NCI-H2081 (cell line): ENCODE measurements at regions not wholly inside any gene's neighbourhood (a gene's known extent, or its start where the extent isn't known, plus 50 kb on each side); places are given as distances from the start of the nearest gene placed in this dataset.

ENCODE experiments used
- DNase-seq, 2 experiments: peaks; one replicate each; lab custom pipeline; 2025; lab: John Stamatoyannopoulos, UW

DNA sequence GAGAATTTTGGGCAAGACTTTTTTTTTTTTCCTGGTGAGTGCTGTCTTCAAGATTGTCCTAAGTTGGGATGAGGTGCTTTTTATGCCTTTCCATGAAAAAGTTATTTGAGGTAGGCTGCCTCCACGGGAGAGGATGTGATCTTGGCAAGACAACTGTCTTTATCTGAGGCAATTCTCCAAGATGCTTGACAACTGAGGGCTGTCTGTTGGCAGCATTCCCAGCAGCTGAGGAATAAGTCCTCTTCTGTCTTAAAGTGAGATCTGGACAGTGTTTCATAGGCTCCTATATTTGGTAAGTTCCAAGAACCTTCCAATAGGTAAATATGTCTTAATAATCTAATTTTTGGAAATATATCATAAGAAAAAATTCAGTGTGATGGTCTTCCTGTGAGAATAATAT is 662.0 kb downstream of the CDH11 start:
- DNase-seq = no peak

DNA sequence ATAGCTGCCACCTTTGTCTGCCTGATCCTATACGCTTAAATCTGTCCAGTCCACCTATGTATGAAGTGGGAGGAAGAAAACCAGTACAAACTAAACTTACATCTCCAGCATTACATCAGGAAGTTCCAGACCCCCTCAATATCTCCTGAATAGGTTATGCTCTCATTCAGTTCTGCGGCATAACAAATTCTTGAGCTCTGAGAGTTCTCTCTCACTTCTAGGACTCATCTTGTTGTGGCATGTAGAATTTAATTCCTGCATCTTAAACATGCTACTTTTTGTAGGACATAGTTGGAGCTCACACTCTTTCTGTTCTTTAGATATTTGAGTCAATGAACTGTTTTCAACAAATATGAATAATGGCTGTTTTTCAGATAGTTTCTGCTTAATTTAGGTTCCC is 662.5 kb downstream of the CDH11 start:
- no peak for DNase-seq

DNA sequence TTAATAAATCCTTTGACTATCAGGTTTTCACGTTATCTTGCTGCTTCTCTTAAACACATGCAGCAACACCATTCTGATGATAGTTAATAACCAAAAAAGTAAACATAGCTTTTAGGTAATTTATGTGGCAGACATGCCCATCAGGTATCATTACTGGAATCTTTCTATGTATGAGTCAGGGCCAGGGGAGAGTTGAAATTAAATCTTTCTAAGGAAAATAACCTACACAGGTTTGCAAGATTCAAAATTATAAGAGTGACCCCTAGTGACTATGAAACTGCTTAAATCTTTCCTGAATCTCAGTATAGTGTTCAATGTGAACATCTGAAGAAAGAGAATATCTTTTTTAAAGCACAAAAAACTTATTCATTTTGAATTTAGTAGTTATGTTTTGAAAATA is 666.6 kb downstream of the CDH11 start:
- no peak for DNase-seq

DNA sequence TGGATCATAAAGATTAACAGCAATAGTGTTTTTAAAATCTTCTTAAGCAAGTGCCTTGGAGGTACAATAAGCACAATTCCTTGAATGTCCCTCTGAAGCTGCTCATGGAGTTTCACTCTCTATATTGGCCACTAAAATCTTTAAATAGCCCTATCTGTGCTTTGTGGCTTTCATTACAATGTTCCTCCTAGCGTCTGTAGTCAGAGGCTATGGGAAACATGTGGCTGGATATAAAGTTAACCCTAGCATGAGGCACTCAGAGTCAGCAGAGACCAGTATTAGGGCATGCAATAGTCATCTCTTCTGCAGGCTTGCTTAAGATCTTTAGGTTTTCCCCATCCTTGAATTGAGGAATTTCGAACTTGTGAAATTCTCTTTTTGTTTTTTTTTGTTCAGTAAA is 668.2 kb downstream of the CDH11 start:
- no peak for DNase-seq

DNA sequence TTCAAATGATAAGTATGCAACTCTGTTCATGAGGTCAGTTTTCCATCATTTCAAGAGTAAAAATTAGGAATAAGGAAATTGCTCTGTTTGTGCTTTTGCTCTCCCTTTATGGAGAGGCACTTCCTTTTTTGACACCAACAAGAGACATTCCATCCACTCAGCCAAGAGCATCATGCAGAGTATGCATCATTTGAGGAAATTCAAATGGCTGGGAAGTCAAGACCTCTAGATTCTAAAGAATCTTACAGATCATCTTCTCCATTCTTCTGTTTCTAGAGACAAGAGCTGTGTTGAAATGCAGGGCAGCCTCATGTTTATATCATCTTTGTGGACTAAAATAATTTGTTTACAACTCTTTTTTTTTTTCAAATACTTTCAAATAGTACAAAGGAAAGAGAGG is 669.4 kb downstream of the CDH11 start:
- DNase-seq = no peak

DNA sequence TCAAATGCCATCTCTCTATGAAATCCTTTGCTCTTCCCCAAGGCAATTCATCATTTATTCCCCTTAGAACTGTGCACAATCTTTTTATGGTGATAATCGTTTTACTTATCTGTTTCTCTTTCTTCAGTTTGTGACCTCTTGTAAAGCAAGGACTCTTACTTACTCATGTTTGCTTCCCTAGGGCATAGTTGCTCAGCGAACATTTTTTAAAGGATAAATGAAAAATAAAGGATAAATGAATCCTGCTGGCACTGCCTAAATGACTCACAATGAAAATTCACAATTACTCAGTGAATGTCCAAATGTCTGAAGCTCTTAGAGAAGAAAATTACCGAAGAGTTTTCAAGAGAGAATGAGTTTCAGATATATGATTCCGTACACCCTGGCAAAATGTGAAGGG is 671.7 kb downstream of the CDH11 start:
- no peak for DNase-seq

DNA sequence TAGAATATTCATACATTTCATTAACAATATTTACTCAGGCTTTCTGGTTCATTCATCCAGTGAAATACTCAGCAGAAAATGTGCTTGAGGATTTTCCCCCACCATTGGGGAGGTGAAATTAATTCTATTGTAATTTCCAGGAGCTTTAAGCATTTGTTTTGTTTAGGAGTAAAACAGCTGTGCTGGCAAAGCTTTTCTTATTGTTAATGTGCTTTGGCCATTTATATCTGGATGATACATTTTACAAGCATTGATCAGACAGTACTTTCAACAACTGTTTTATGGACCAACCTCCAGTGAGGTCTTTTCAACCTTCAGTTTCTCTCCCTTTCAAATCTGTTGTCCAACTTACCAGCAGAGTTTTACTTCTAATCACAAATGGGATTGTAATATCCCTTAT is 672.4 kb downstream of the CDH11 start:
- no peak for DNase-seq

DNA sequence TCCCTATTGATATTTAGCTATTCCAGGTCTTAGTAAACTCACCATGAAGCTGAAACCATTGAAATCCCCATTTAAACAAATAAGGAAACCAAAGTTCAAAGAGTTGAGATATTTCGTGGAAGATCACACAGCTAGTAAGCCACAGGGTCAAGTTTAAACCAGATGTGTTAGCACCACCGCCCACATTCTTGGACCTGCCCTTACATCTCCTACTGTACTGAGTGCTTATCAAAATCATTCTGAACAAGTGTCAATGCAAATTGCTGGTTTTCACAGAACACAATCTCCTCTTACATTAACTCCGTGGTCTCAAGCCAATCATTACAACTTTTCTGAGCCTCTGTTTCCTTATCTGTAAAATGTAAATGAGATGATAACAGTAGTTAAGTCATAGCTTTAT is 676.2 kb downstream of the CDH11 start:
- DNase-seq = no peak

DNA sequence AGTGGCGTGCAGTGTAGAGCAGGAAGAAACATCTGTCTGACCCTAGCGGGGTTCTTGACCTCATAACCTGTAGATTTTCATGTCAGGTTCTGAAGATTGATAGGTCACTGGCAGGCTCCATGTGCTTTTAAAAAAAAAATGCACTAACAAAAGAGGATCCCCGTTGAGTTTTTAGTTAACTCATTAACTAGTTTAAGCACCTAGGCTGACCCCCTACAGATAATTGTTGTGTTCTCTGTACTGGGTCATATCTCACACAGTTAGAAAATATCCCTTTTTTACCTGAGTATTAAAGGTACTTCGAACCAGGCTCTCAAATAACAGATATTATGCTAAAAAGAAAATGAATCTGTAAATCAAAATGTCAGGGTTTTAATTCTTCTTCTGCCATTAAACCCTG is 676.6 kb downstream of the CDH11 start:
- peak in 1 of 2 experiments; percentile 5 for DNase-seq

DNA sequence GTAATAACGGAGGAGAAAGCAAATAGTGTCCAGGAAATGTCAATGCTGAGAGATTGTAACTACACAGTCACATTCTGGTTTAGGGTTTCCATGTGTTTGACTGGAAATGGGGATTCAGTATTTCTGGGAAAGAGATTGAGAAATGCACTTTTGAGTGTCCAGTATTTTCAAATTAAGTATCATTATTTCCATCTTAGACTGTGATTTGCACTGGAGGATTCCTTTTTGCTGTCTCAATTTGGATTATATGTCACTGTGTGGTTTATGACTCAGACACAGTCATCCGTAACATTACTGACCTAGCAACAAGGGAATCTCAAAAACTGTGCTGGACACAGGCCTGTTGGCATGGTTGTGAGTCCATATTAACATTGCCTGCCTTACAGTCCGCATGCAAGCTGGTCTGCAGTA is 681.4 kb downstream of the CDH11 start:
- no peak for DNase-seq

DNA sequence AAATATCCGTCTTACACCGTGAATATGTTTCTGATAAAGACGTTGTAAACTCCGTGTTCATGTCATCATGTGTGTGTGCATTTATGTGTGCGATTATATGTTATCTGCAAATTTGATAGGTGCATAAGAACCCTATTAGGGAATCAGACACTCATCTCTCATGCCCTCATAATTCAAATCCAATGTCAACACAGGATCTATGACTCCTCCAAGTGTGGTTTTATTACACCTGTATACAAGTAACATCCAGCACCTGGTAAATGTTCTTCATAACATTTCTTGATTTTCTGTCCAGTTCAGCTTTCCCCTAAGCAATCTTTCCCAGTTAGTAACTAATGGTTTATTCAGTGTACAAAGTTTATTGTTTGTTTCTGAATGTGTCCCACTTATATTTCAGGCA is 681.9 kb downstream of the CDH11 start:
- DNase-seq = no peak

DNA sequence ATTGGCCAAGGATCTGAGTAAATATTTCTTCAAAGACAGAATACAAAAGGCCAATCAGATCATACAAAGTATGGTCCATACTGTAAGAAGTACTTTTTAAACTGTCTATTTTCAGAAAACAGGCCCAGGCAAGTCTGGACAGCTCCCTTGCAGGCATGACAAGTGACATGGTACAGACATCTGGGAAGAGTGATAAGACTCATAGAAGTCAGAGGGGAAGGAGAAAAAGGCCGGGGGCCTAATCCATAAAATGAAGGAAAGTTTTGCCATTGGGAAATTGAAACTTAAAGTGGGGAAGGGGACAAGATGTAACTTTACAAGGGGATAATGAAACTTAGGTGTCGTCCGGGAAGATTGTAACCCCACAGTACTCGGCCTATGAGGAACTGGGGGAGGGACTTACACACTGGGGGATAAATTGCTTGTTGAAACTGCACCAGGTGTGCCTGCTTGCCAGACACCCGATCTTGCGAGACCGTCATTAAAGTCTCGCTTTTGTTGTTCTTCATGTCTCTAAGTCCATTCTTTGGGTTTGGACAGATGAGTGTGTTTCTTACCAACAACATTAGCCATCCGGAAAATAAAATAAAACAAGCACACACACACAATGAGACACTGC is 684.0 kb downstream of the CDH11 start:
- DNase-seq = peak in 1 of 2 experiments; percentile 23

DNA sequence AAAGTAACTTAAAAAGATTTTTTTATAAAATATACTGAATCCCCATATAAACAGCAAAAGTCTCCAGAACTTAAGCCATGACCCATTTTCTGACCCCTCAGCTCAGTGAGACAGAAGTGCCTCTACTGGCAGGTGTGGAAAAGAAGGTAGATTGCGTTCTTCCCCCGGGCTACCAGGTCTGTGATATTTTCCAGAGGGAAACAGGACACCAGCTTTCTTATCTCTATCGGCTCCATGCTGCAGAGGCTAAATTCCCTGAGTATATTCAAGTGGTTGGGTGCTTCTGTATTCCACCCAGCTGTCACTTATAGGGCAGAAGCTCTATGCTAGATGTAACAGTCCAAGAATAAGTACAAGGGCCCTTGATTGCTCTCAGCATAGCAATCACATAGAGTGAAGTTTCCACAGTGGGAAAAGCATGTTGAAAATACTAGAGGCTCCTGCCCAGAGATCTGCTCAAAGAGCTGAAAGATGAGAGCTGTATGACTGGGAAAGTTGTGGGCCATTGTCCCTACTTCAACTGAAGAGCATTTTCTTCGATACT is 687.3 kb downstream of the CDH11 start:
- DNase-seq = no peak

DNA sequence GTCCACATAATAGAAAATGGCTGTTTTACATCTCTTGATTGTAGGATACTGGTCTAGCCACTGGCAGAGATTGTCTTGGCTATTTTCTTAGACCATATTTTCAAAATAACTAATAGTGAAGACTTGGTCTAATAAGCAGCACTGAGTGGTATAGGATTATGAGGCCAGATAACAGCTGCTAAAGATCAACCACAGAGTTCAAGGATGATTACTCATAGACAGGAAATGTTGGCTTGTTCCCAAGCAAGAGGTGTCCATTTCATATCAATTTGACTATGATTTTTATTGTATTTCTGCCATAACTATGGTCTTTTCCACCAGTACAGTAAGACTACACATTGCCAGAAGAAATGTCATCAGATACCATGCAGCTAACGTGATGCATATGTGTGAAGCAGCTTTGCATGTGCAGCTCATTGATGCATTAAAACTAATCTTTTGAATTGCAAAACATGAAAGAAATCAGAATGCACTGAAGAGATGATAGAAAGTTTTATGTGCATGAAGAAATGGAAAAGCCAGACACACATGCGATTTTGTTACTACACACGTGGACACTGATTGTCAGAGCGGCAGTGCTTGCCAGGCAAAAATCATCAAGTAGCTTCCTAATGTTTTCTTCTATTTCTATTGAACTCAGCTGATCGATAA is 693.3 kb downstream of the CDH11 start:
- no peak for DNase-seq

DNA sequence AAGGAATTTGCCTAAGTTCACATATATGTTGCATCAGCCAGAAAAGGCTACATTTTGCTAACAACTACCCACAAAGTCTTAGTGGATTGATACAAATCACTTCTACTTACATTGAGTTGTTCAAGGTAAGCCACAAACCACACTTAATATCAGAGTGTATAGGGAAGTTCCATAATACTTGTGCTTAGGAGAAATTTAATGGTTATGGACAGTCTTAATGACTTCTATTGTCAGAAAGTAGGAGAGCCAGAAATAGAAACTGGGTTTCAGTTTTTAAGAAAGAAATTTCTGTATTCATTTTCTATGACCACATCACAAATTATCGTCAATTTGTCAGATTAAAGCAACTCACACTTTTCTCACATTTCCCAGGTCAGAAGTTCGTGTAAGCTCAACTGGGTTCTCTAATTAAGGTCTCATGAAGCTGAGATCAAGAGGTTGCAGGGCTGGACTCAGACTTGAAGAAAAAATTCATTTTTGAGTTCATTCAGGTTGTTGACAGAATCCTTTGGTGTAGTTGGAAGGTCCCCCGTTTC is 695.7 kb downstream of the CDH11 start:
- DNase-seq = no peak

DNA sequence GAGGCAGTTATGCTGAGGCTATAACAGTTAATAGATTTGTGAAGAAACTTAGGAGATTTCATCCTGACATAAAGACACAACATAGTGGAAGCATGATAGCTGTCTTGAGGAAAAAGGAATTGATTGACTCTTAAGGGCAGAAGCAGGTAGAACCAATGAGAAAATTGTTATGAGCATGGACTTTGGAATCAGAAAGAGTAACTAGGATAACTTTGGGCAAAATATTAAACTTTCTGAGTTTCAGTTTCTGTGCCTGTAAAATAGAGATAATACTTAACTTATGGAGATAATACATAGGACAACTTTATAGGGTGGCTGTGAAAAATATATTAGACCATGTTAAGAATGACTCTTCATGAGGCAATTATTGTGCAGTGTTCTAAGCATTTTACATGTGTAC is 696.5 kb downstream of the CDH11 start:
- DNase-seq = no peak

DNA sequence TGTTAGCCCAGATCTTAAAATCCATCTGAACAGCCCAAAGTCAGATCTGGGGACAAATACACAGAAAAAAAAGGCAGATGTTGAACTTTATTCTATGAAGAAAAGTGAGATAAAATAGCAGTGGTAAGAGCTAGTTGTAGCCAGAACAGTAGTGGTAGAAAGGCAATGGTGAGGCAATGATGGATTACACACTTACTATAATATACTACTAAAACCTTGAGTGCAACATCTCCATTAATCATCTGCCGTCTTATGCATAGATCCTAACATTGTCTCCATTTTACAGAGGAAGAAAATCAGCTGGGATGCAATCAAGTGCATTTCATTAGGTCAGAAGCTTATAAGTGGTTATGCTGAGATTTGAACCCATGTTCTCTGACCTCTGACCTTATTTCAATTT is 699.6 kb downstream of the CDH11 start:
- no peak for DNase-seq

DNA sequence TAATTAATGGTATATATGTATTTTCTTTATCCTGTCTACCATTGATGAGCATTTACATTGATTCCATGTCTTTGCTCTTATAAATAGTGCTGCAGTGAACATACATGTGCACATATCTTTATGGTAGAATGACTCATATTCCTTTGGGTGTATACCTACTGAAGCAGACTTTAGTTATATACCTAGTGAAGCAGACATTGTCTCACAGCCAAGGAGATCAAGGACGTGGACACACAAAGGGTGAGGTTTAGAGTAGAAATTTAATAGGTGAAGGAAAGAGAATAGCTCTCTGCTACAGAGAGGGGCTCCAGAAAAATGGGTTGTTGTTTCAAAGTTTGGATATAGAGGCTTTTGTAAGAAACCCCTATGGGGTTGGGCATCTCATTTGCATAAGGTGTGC is 700.3 kb downstream of the CDH11 start:
- no peak for DNase-seq

DNA sequence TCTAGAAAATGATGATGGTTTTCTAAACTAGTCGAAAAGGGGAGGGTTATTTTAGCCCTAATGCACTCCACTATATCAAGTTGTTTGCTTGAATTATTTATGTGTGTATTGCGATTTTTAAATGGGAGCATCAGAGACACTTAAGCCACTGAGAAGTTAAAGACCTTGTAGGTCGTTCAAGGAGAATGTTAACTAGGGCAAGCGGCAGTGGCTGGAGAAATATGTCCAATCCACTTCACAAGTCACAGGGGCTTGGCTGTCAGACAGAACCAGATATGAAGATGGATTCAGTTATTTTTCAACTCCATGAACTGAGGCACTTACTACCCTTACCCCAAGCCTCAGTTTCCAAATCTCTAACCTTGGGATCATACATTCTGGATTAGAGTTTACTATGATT is 702.0 kb downstream of the CDH11 start:
- DNase-seq = no peak

DNA sequence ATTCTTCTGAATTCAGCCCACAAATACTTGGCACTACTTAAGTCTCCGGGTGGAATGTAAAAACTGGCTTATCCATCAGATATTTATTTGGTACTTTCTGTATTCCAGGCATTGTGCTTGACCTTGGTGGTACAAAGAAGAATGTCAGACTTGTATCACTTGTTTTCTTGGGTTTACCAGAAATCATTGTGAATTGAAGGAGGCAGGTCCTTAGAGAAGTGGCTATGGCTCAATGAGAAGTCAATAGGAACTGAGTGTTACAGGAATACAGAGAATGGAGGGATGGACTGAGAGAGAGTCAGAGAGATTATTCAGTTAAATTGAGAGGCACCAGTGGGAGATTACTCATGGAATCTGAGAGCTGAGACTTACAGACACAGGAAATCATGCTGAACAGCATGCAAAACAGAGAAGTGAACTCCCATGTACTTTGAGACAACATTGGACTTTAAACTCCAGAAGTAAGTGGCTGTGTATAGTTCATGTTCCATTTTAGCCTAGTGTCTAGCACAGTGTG is 704.1 kb downstream of the CDH11 start:
- no peak for DNase-seq

DNA sequence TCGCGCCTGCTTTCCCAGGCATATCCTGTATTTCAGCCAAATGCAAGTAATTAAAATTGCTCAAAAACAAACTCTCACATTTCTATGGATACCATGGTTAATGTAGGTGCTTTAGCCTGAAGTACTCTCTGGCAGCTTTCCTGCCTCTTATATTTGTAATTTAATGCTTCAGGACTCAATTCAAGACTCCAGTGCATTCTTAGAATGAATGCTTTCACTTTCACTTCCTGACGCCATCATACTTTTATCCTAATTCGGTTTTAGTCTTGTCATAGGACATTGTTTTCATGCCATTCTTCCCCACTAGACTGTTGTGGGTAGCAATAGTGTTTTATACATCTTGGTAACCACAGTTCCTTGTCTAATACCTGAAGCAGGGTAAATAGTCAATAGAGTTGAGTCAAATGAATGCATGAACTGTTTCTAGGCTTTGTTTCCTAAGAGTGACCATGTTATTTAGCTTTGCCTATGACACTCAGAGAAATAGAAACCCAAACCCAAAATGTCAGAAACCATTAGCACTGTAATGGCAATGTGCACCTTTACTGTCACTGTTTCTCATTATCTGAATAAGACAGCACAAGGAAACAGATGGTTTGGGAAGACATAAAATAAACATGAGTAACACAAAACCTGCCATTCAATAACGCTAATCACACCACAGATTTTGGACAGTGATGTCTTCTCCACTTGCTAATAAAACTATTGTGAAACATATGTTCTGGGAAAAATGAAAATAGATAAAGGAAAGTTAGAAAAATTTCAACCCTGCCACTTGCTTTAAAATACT is 705.5 kb downstream of the CDH11 start:
- DNase-seq = no peak

DNA sequence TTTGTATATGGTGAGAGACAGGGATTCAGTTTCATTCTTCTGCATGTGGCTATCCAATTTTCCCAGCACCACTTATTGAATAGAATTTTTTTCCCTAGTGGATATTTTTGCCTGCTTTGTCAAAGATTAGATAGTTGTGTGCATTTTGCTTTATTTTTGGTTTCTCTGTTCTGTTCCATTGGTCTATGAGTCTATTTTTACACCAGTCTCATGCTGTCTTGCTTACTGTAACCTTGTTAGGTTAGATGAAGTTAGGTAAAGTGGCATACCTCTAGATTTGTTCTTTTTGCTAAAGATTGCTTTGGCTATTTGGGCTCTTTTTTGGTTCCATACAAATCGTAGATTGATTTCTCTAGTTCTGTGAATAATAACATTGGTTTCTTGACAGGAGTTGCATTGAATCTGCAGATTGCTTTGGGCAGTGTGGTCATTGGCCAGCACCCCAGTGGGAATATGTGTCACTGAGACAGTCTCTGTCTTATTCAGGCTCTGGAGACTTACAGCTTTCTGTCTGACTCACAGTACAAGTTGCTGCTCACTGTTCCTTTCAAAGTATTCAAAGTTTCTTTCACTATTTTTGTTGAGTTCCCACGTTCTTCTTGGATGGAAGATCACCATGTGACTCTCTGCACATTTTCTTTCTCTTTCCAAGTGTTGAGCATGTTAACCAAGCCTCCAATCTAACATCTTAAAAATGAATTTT is 709.1 kb downstream of the CDH11 start:
- no peak for DNase-seq
